K562 (cell line): ENCODE measurements at regions not wholly inside any gene's neighbourhood (a gene's known extent, or its start where the extent isn't known, plus 50 kb on each side); places are given as distances from the start of the nearest gene placed in this dataset.

Experiments
- ATAC-seq: fragments of 200-7000 bp; cut with Tn5 transposase; 3 replicates; pipeline ENCODE4 v1.9.1; 2020; ENCODE audit warnings: moderate library complexity
- BruUV-seq: library from RNA; stranded (reverse); fragments of 400-500 nt; replicated peaks from 2 replicates; lab custom pipeline; 2021; lab: Mats Ljungman, UMichigan
- CTCF ChIA-PET: fragments of 300-600 bp; formaldehyde crosslinking; extraction: SDS; loops from one replicate; lab custom pipeline; 2021; ENCODE audit warnings: low intra/inter-chr PET ratio; lab: Yijun Ruan, JAX
- POLR2A ChIA-PET: fragments of 300-600, 350-650 bp; sonication (Branson Sonifier 250); formaldehyde crosslinking; extraction: SDS; loops from one replicate; lab custom pipeline; 2021; ENCODE audit warnings: antibody characterized with exemption, inconsistent platforms; lab: Yijun Ruan, JAX
- DNase-seq, 4 experiments: peaks; one replicate each; pipeline versions ENCODE4 v3.0.0 to v3.0.0-alpha.2; 2011 to 2018; ENCODE audit warnings: low spot score in 3 of 4, mixed read lengths in 3 of 4; ENCODE audit errors: extremely low read depth in 1 of 4
- FAIRE-seq: peaks from 2 replicates; lab custom pipeline; 2011; peaks lifted over from hg19 to GRCh38; lab: Jason Lieb, UNC
- H2AFZ ChIP-seq: 2 replicates; pipeline ENCODE4 v1.6.0; 2011; ENCODE audit warnings: low read depth, low read length, control low read depth, inconsistent platforms
- H3K27ac ChIP-seq: fragments of 200-600 bp; 3 replicates; pipeline ENCODE4 v1.8.0; 2011; ENCODE audit warnings: low read depth, mild to moderate bottlenecking, control low read depth, inconsistent platforms, low read length, moderate library complexity, mixed read lengths; ENCODE audit errors: extremely low read depth
- H3K27me3 ChIP-seq, 2 experiments: fragments of 300-600 bp in 1 of 2; 2 replicates in 1 of 2; 3 replicates in 1 of 2; pipeline versions ENCODE4 v1.6.0 to v1.8.0; 2011; ENCODE audit warnings: inconsistent platforms in 2 of 2, low read length in 2 of 2, mild to moderate bottlenecking in 1 of 2, mixed read lengths in 1 of 2, moderate library complexity in 1 of 2; ENCODE audit not compliant: control insufficient read depth in 2 of 2, insufficient read depth in 2 of 2
- H3K36me3 ChIP-seq: fragments of 300-600 bp; 3 replicates; pipeline ENCODE4 v1.8.0; 2011; ENCODE audit warnings: mild to moderate bottlenecking, low read length, inconsistent platforms; ENCODE audit not compliant: control insufficient read depth, insufficient read depth
- H3K4me1 ChIP-seq, 2 experiments: fragments of 200-600 bp in 1 of 2; replicated peaks in 1 of 2; 2 replicates in 1 of 2; 3 replicates in 1 of 2; pipeline versions ENCODE4 v1.5.1 to v1.8.0; 2011; ENCODE audit warnings: inconsistent platforms in 2 of 2, low read length in 2 of 2, mild to moderate bottlenecking in 1 of 2, mixed read lengths in 1 of 2, moderate library complexity in 1 of 2; ENCODE audit not compliant: control insufficient read depth in 2 of 2, insufficient read depth in 2 of 2
- H3K4me2 ChIP-seq: 2 replicates; pipeline ENCODE4 v1.6.1; 2011; ENCODE audit warnings: low read length, control low read depth, inconsistent platforms, mixed read lengths; ENCODE audit not compliant: insufficient read depth
- H3K4me3 ChIP-seq: fragments of 200-600 bp; sonication (generic), shearing (Covaris generic); 2 replicates; pipeline ENCODE4 v1.5.1; 2016; ENCODE audit warnings: control low read depth, inconsistent platforms
- H3K79me2 ChIP-seq: fragments of 200-600 bp; 3 replicates; pipeline ENCODE4 v1.8.0; 2011; ENCODE audit warnings: low read length, inconsistent platforms; ENCODE audit not compliant: control insufficient read depth, insufficient read depth
- H3K9ac ChIP-seq, 2 experiments: 2 replicates each; pipeline versions ENCODE4 v1.6.0 to v1.6.1; 2011; ENCODE audit warnings: low read depth in 2 of 2, low read length in 2 of 2, control low read depth in 1 of 2, inconsistent platforms in 1 of 2, mild to moderate bottlenecking in 1 of 2, mixed read lengths in 1 of 2; ENCODE audit not compliant: insufficient read depth in 1 of 2
- H3K9me1 ChIP-seq: one replicate; pipeline ENCODE4 v1.6.0; 2011; ENCODE audit warnings: inconsistent platforms, mild to moderate bottlenecking, low read length, moderate library complexity; ENCODE audit not compliant: control insufficient read depth, insufficient read depth
- H3K9me3 ChIP-seq: replicated peaks from 2 replicates; pipeline ENCODE4 v1.5.1; 2011; ENCODE audit warnings: low read depth, low read length, inconsistent platforms; ENCODE audit not compliant: control insufficient read depth, insufficient read depth
- H4K20me1 ChIP-seq: replicated peaks from 2 replicates; pipeline ENCODE4 v1.6.1; 2011; ENCODE audit warnings: low read length, inconsistent platforms, mixed read lengths; ENCODE audit not compliant: control insufficient read depth, insufficient read depth
- ARID3B ChIP-seq: fragments of 250-450 bp; sonication (Bioruptor Pico); IDR thresholded peaks from 2 replicates; pipeline ENCODE4 v1.4.0; 2020; ENCODE audit warnings: borderline replicate concordance
- E2F3 ChIP-seq: fragments of 250-450 bp; sonication (Bioruptor Pico); IDR thresholded peaks from 2 replicates; pipeline ENCODE4 v1.4.0; 2020; ENCODE audit warnings: mild to moderate bottlenecking
- E4F1 ChIP-seq: fragments of 250-450 bp; sonication (Bioruptor Pico); IDR thresholded peaks from 2 replicates; pipeline ENCODE4 v1.5.0; 2021; ENCODE audit warnings: mild to moderate bottlenecking, borderline replicate concordance
- L3MBTL2 ChIP-seq: fragments of 450-650 bp; IDR thresholded peaks from 2 replicates; pipeline ENCODE4 v1.6.1; 2016; ENCODE audit warnings: mild to moderate bottlenecking, moderate library complexity
- MYBL2 ChIP-seq, 2 experiments: fragments of 450-650 bp in 1 of 2; sonication (generic) in 1 of 2; formaldehyde crosslinking in 1 of 2; IDR thresholded peaks; 2 replicates each; pipeline versions ENCODE4 v1.6.1 to v1.8.1; 2017 to 2022; ENCODE audit warnings: borderline replicate concordance in 1 of 2, inconsistent platforms in 1 of 2, low read depth in 1 of 2, mild to moderate bottlenecking in 1 of 2, missing genetic modification reagents in 1 of 2, moderate library complexity in 1 of 2
- RFX1 ChIP-seq: fragments of 450-650 bp; IDR thresholded peaks from 2 replicates; pipeline ENCODE4 v1.6.1; 2016; ENCODE audit warnings: mild to moderate bottlenecking, moderate library complexity
- ZBTB26 ChIP-seq: fragments of 450-650 bp; formaldehyde crosslinking; IDR thresholded peaks from 2 replicates; pipeline ENCODE4 v1.4.0; 2022; ENCODE audit warnings: missing genetic modification characterization
- ZHX1 ChIP-seq: fragments of 150-350 bp; conservative IDR thresholded peaks from 2 replicates; pipeline ENCODE4 v1.6.1; 2014; ENCODE audit warnings: low read length
- ZNF121 ChIP-seq: sonication (generic); formaldehyde crosslinking; conservative IDR thresholded peaks from 2 replicates; pipeline ENCODE4 v1.8.0; 2022; ENCODE audit warnings: missing genetic modification reagents
- ZNF174 ChIP-seq: fragments of 250-450 bp; sonication (Bioruptor Pico); IDR thresholded peaks from 2 replicates; pipeline ENCODE4 v1.4.0; 2020; ENCODE audit warnings: mild to moderate bottlenecking
- WGBS: fragments of 100-300 bp; shearing (Covaris generic); methylation state at CpG from one replicate; pipeline ENCODE4 v1.1.6; 2016; ENCODE audit warnings: low coverage, mixed read lengths; ENCODE audit not compliant: insufficient coverage; ENCODE audit errors: missing lambda C conversion rate; 5-methylcytosine and 5-hydroxymethylcytosine counted together
- in situ Hi-C: fragments of 300-500 bp; cut with MboI; formaldehyde crosslinking; loops from 4 replicates; pipeline ENCODE4 v1.15.0; 2018; ENCODE audit warnings: inconsistent platforms, mixed read lengths
- intact Hi-C: fragments of 100-400 bp; cut with micrococcal nuclease; formaldehyde crosslinking; loops from 2 replicates; pipeline ENCODE4 v1.14.2; 2022

GRCh38 chr2:52368141-52368540 lies 1336.2 kb upstream of the NRXN1 start (continued):
- TF ChIP-seq ZNF174 (CRISPR knock-in tag) (no peak), ZHX1 (no peak), E4F1 (no peak)

- BruUV-seq: no TSS peak
- no peaks in the 10 kb centered on the region for H3K27me3 ChIP-seq
- CTCF ChIA-PET: no interaction called here
- TF ChIP-seq ZNF121 (CRISPR knock-in tag) (no peak), E2F3 (no peak), MYBL2 (IDR thresholded peaks at IDR 0.05; ENCODE audit: low read depth) (no peak), MYBL2 (CRISPR knock-in tag; IDR thresholded peaks at IDR 0.05; ENCODE audit: borderline replicate concordance) (no peak), E4F1 (no peak), ARID3B (CRISPR knock-in tag) (no peak), ZBTB26 (no peak), L3MBTL2 (no peak), RFX1 (no peak)
These were observed 1334.0 kb upstream of the NRXN1 start for GRCh38 chr2:52365946-52366345.

More at GRCh38 chr2:52365946-52366345, 1334.0 kb upstream of the NRXN1 start:
- no peaks in the 10 kb centered on the region for H3K79me2 ChIP-seq
- no peak overlapping the region for H3K9ac ChIP-seq
- POLR2A ChIA-PET: no interaction called here
- ATAC-seq (no peak), FAIRE-seq (no peak), DNase-seq (no peak)
- no peaks in the 10 kb centered on the region for H4K20me1 ChIP-seq
- H3K4me2 ChIP-seq: no peak overlapping the region
- WGBS: 0% methylated on average over 2 of the region's 2 CpGs
- no peak overlapping the region for H2AFZ ChIP-seq
- H3K9me1 ChIP-seq: no peaks in the 10 kb centered on the region
- H3K36me3 ChIP-seq: no peaks in the 10 kb centered on the region
- H3K9me3 ChIP-seq: no peaks in the 10 kb centered on the region
- intact Hi-C loops: no loop called here
- in situ Hi-C loops: no loop called here
- H3K4me1 ChIP-seq: no peaks in the 10 kb centered on the region
- H3K27ac ChIP-seq: no peak overlapping the region
- H3K4me3 ChIP-seq: no peak overlapping the region
